HCT116 (cell line): ENCODE measurements at regions not wholly inside any gene's neighbourhood (a gene's known extent, or its start where the extent isn't known, plus 50 kb on each side); places are given as distances from the start of the nearest gene placed in this dataset.

Source experiments
- CTCF ChIP-seq, 3 experiments: fragments of 200-600 bp in 1 of 3; sonication (generic) in 1 of 3; IDR thresholded peaks in 2 of 3; conservative IDR thresholded peaks in 1 of 3; 2 replicates each; pipeline ENCODE4 v1.5.1; 2012 to 2017; ENCODE audit warnings: low read depth in 2 of 3, low read length in 2 of 3, antibody characterized with exemption in 1 of 3, borderline replicate concordance in 1 of 3, control low read depth in 1 of 3, mild to moderate bottlenecking in 1 of 3, mixed read lengths in 1 of 3, mixed run types in 1 of 3, moderate library complexity in 1 of 3; ENCODE audit not compliant: insufficient read depth in 1 of 3
- ELF1 ChIP-seq: IDR thresholded peaks from 2 replicates; pipeline ENCODE4 v1.6.1; 2012; ENCODE audit warnings: low read depth, borderline replicate concordance
- EZH2 ChIP-seq: fragments of 200-600 bp; sonication (generic); IDR thresholded peaks from 2 replicates; pipeline ENCODE4 v1.6.1; 2017; ENCODE audit warnings: antibody characterized with exemption, mixed run types
- ZBTB33 ChIP-seq: IDR thresholded peaks from 2 replicates; pipeline ENCODE4 v1.6.1; 2011; ENCODE audit warnings: mild to moderate bottlenecking, low read length, moderate library complexity; ENCODE audit not compliant: insufficient replicate concordance; ENCODE audit errors: extremely low read depth
- ZNF274 ChIP-seq: fragments of 200-500 bp; sonication (Bioruptor generic); IDR thresholded peaks from 2 replicates; pipeline ENCODE4 v1.6.1; 2014; ENCODE audit warnings: mild to moderate bottlenecking, low read depth, low read length, inconsistent platforms

DNA sequence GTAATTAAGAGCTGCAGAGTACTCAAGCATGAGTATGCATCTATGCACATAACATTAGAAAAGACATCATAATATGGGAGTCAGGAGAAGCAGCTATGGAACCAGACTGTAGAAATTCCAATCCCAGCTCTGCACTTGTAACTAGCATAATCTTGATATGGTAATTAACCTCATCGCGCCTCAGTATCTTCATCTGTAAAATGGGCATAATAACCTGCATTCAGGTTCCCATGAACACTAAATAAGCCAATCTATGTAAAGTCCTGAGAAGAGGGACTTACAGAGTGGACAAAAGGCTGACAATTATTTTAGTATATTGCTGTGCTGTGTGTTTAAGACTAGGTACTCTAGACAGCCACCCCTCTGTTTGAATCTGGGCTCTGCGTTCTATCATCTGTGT lies 318.9 kb upstream of the USP25 start:
- TF ChIP-seq ZBTB33 = no peak
- no peak for TF ChIP-seq CTCF (IDR thresholded peaks at IDR 0.05 in 2 of 3, conservative IDR thresholded peaks at IDR 0.05 in 1 of 3; ENCODE audit: borderline replicate concordance in 1 of 3, insufficient read depth in 1 of 3, low read depth in 2 of 3, low read length in 2 of 3)
- TF ChIP-seq EZH2 = no peak
- TF ChIP-seq ZNF274 = no peak
- TF ChIP-seq ELF1 = no peak
